ENCODE measurements at regions not wholly inside any gene's neighbourhood (a gene's known extent, or its start where the extent isn't known, plus 50 kb on each side); places are given as distances from the start of the nearest gene placed in this dataset.

- ATAC-seq: no peak
Observed at GRCh38 chr6:128827675-128828464, 55.1 kb upstream of the LAMA2 start.

- no peak for ATAC-seq
Observed at GRCh38 chr6:128826606-128827005, 56.3 kb upstream of the LAMA2 start.

GRCh38 chr6:128822271-128822670 lies 60.7 kb upstream of the LAMA2 start:
- ATAC-seq: no peak

- no peak for ATAC-seq
Observed at GRCh38 chr6:128821116-128821515, 61.8 kb upstream of the LAMA2 start.

GRCh38 chr6:128808856-128809255 lies 74.1 kb upstream of the LAMA2 start:
- no peak for ATAC-seq

GRCh38 chr6:128807577-128807976 lies 75.4 kb upstream of the LAMA2 start:
- ATAC-seq: no peak

GRCh38 chr6:128806261-128806660 lies 76.7 kb upstream of the LAMA2 start:
- ATAC-seq: no peak

GRCh38 chr6:128803911-128804310 lies 79.0 kb upstream of the LAMA2 start:
- no peak for ATAC-seq

- no peak for ATAC-seq
Observed at GRCh38 chr6:128801621-128802020, 81.3 kb upstream of the LAMA2 start.

- ATAC-seq: no peak
Observed at GRCh38 chr6:128784266-128784665, 98.7 kb upstream of the LAMA2 start.

GRCh38 chr6:128768187-128768586 lies 114.8 kb upstream of the LAMA2 start:
- no peak for ATAC-seq

GRCh38 chr6:128767705-128768104 lies 115.2 kb upstream of the LAMA2 start:
- ATAC-seq: no peak

- no peak for ATAC-seq
Observed at GRCh38 chr6:128767150-128767549, 115.8 kb upstream of the LAMA2 start.

GRCh38 chr6:128763599-128764300 lies 119.2 kb upstream of the LAMA2 start:
- ATAC-seq: no peak

- ATAC-seq: no peak
Observed at GRCh38 chr6:128759901-128760300, 123.0 kb upstream of the LAMA2 start.

GRCh38 chr6:128759447-128759846 lies 123.5 kb upstream of the LAMA2 start:
- ATAC-seq: no peak

- no peak for ATAC-seq
Observed at GRCh38 chr6:128757961-128758360, 125.0 kb upstream of the LAMA2 start.

GRCh38 chr6:128754658-128755256 lies 128.2 kb upstream of the LAMA2 start:
- no peak for ATAC-seq

GRCh38 chr6:128743974-128744765 lies 138.8 kb upstream of the LAMA2 start:
- no peak for ATAC-seq

- ATAC-seq: no peak
Observed at GRCh38 chr6:128742900-128743299, 140.0 kb upstream of the LAMA2 start.

GRCh38 chr6:128740951-128741350 lies 142.0 kb upstream of the LAMA2 start:
- ATAC-seq: no peak

GRCh38 chr6:128739112-128739511 lies 143.8 kb upstream of the LAMA2 start:
- no peak for ATAC-seq

GRCh38 chr6:128738112-128738511 lies 144.8 kb upstream of the LAMA2 start:
- peak in 1 of 2 donors; percentile 17 for ATAC-seq

Data from activated CD4-positive, CD25-positive, alpha-beta regulatory T cell treated with anti-CD3 and anti-CD28 coated beads, Interleukin-2, amount 50 U/mL, for 24 hours (primary cell).